HG03039 (cell line): ENCODE measurements at regions not wholly inside any gene's neighbourhood (a gene's known extent, or its start where the extent isn't known, plus 50 kb on each side); places are given as distances from the start of the nearest gene placed in this dataset.
"Not testable (repeated sequence)": the region's sequence is repeated elsewhere in the genome, so short reads cannot be mapped to it uniquely, and the experiment has no call there.

Experiments used
- ATAC-seq: cut with Tn5 transposase; IDR thresholded peaks from one replicate; pipeline ENCODE4 v1.9.1; 2021; ENCODE audit warnings: mild to moderate bottlenecking, moderate library complexity; ENCODE audit not compliant: unreplicated experiment

GRCh38 chr13:71218960-71219359 is 648.0 kb downstream of the DACH1 start:
- no peak for ATAC-seq

- no peak for ATAC-seq
Observed at GRCh38 chr13:71217827-71218226, 649.2 kb downstream of the DACH1 start.

- ATAC-seq: no peak
Observed at GRCh38 chr13:71214821-71215220, 652.2 kb downstream of the DACH1 start.

- no peak for ATAC-seq
Observed at GRCh38 chr13:71214357-71214756, 652.6 kb downstream of the DACH1 start.

- no peak for ATAC-seq
Observed at GRCh38 chr13:71213252-71213821, 653.7 kb downstream of the DACH1 start.

GRCh38 chr13:71210861-71211260 is 656.1 kb downstream of the DACH1 start:
- ATAC-seq: no peak

- ATAC-seq: no peak
Observed at GRCh38 chr13:71209217-71209616, 657.8 kb downstream of the DACH1 start.

- not testable (repeated sequence) for ATAC-seq
Observed at GRCh38 chr13:71184583-71184982, 682.4 kb downstream of the DACH1 start.

- ATAC-seq: not testable (repeated sequence)
Observed at GRCh38 chr13:71183352-71183751, 683.7 kb downstream of the DACH1 start.

- ATAC-seq: no peak
Observed at GRCh38 chr13:71171740-71172139, 695.3 kb downstream of the DACH1 start.

GRCh38 chr13:71169180-71169579 is 697.8 kb downstream of the DACH1 start:
- ATAC-seq: no peak

GRCh38 chr13:71156550-71156949 is 710.5 kb downstream of the DACH1 start:
- ATAC-seq: no peak

GRCh38 chr13:71149498-71150363 is 717.3 kb downstream of the DACH1 start:
- ATAC-seq: no peak

GRCh38 chr13:71149046-71149445 is 718.0 kb downstream of the DACH1 start:
- no peak for ATAC-seq

- no peak for ATAC-seq
Observed at GRCh38 chr13:71148396-71148795, 718.6 kb downstream of the DACH1 start.

GRCh38 chr13:71144883-71145282 is 722.1 kb downstream of the DACH1 start:
- no peak for ATAC-seq

- no peak for ATAC-seq
Observed at GRCh38 chr13:71137101-71137500, 729.9 kb downstream of the DACH1 start.

GRCh38 chr13:71124230-71124629 is 742.8 kb downstream of the DACH1 start:
- ATAC-seq: no peak

GRCh38 chr13:71118779-71119364 is 748.1 kb downstream of the DACH1 start:
- ATAC-seq: no peak

GRCh38 chr13:71117920-71118319 is 749.1 kb downstream of the DACH1 start:
- no peak for ATAC-seq

- ATAC-seq: no peak
Observed at GRCh38 chr13:71115301-71115700, 751.7 kb downstream of the DACH1 start.

GRCh38 chr13:71096421-71096820 is 770.6 kb downstream of the DACH1 start:
- ATAC-seq: no peak
